ENCODE measurements at regions not wholly inside any gene's neighbourhood (a gene's known extent, or its start where the extent isn't known, plus 50 kb on each side); places are given as distances from the start of the nearest gene placed in this dataset.
A peak's percentile ranks its signal among the peaks of the same experiment; 100 is the strongest.
"Not testable (repeated sequence)": the region's sequence is repeated elsewhere in the genome, so short reads cannot be mapped to it uniquely, and the experiment has no call there.

DNA sequence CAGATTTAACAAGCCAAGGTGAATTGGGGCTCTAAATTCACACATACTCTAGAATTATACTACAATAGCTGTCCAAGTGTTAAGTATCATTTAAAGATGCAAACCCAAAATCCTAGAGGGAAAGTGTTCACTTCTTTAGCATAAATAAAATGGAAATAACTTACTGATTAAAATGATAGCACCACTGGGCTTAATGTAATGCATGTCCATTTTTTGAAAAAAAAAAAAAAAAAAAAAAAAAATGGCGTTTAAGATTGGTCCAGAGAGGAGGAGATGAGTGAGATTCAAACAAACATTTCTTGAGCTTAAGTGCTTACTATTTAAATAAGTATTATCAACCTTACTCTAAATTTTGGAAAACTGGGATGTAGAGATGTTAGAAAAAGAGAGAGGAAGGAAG, 251.5 kb upstream of the CWC22 start:
- DNase-seq = no peak

DNA sequence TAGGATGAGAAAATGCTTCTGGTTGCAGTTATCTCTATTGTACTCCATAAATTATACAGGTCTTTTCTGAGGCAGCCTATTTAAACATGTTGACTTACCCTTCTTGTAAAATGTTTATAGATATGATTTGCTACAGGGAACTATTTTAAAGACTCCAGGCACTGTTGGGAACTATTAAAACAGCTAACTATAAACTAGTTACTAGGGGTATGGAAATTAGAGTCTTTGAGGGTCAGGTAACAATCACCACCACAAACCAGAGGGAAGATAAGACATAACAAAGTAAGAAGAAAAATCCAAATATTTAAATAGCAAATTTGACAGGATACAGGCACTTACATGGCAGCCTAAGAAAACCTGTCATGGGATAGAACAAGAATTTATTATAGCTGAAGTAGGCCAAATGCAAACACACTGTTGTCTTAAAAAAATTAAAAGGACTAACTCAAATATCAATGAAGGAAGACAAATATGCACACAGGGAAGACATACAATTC, 251.0 kb upstream of the CWC22 start:
- no peak for DNase-seq

DNA sequence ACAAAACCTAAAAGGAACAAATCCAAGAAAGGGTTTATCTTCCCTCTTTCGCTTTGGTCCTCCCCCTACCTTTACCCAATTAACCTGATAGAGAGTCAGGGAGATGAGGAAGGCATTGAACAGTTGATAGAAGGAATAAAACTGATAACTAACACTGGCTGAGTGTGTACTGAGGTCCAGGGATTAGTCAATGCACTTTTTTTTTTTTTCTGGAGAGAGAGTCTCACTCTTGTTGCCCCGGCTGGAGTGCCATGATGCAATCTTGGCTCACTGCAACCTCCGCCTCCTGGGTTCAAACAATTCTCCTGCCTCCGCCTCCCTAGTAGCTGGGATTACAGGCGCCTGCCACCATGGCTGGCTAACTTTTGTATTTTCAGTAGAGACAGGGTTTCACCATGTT, 250.2 kb upstream of the CWC22 start:
- DNase-seq = no peak

DNA sequence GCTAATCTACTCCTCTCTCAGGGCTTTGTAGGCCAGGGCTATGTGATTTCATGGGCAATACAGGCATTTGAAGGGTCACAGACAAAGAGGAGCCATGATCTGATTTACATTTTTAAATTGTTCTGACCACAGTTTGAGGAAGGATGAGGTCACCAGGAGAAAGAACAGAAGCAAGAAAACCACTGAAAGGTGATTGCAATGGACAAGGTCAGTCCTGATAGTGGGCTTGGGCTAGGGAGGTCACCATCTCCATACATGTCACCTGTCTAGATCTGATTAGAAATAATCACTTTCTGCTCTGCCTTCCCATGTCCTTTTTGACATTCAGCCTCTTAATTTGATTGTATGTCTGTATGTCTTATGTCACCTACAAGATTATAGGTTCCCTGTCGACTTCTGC, 248.9 kb upstream of the CWC22 start:
- DNase-seq = no peak

DNA sequence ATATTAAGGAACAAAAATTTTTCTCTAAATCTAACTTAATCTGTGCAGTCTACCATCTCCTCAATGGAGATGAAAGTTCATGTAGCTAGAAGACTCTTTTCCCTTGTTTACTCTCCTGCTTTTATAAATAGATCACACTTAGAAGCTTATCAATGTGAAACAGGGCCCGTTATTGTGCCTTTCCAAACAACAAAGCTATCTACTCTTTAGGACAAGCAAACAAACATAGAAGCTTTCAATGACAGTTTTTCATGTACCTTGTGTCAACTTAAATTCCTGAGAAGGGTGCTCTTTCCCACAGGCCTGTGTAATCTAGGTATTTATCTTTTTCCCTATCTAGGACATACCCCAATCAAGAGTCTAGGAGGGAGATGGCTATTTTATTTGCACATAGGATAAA, 247.8 kb upstream of the CWC22 start:
- no peak for DNase-seq

DNA sequence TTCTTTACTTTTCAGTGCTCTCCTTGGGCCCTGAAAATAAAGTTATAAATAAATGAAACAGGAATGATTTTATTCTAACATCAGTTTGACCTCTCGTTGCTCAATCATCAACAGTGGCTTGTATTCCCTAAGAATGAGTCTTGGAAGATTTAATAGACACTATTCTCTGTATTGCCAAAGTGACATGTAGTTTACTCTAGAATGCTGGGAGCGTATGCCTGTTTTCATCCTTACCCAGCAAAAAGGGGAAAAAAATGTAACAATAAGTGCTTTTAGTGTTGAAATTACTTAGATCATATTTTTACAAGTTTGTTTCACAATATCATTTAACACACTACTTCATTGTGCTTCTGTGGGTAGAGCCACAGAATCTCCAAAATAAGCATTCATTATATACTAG, 240.6 kb upstream of the CWC22 start:
- no peak for DNase-seq

DNA sequence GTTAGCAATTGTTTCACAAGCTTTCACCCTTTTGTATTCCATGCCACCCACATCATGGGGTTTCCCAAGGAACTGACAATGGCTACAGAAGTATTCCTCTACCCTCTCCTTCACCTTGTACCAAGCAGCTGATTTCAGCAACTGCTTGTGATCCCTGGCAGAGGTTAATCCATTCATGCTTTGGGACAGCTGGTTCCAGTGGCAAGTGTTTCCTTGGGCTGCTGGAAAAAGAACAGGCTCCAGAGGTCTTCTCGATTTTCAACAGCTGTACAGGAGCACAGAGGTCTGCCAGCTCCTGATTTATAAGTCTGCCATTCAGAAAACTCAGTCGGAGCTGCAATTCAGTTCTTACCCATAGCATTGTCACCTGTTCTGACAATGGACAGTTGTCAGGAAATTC, 239.2 kb upstream of the CWC22 start:
- DNase-seq = no peak

DNA sequence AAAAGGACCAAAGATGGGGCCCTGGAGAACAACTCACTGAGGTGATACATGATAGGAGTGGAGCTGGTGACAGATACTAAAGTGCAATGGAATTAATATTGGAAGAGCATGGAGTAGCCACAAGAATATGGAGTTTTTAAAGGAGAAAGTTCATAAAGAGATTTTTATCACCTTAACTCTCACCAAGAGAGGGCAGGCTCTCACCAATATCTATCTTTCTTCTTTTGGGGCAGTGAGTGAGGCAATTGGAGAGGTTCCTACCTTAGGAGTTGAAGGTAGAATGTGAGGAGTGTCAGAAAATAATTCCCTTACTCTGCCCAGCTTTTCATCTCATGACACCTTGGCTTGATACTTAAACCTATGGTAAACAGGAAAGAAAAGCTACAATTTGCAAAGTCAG, 233.7 kb upstream of the CWC22 start:
- no peak for DNase-seq

DNA sequence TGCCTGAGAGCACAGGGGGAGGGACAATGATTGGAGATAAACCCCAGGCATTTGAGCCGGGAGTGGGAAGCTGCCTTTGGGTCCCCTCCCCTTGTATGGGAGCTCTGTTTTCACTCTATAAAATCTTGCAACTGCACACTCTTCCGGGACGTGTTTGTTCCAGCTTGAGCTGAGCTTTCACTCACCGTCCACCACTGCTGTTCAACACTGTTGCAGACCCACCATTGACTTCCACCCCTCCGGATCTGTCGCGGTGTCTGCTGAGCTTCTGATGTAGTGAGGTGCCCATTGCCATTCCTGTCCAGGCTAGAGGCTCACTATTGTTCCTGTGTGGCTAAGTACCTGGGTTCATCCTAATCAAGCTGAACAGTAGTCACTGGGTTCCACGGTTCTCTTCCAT, 231.6 kb upstream of the CWC22 start:
- no peak for DNase-seq

DNA sequence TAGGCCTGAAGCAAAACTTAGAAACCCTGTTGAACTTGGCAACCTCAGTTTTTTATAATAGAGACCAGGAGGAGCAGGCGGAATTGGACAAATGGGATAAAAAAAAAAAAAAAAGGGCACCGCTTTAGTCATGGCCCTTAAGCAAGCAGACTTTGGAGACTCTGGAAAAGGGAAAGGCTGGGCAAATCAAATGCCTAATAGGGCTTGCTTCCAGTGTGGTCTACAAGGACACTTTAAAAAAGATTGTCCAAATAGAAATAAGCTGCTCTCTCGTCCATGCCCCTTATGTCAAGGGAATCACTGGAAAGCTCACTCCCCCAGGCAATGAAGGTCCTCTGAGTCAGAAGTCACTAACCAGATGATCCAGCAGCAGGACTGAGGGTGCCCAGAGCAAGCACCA, 229.0 kb upstream of the CWC22 start:
- not testable (repeated sequence) for DNase-seq

DNA sequence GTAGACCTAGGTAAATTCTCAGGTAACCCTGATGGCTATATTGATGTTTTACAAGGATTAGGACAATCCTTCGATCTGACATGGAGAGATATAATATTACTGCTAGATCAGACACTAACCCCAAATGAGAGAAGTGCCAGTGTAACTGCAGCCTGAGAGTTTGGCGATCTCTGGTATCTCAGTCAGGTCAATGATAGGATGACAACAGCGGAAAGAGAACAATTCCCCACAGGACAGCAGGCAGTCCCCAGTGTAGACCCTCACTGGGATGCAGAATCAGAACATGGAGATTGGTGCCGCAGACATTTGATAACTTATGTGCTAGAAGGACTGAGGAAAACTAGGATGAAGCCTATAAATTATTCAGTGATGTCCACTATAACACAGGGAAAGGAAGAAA, 228.4 kb upstream of the CWC22 start:
- DNase-seq = not testable (repeated sequence)

DNA sequence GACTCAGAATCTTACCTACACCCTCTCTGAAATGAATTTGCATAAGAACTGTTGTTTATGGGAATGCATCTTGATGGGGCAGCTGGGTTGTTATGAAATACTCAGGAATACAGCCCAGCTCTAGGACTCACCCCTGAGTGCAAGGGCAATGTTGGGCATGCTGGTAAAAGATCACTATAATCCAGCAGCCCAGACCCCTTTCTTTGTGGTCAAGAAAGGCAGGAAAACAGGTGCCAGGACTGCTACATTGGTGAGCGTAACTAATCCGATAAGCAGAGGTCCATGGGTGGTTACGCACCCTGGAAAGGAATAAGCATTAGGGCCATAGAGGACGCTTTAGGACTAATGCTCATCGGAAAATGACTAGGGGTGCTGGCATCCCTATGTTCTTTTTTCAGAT, 227.9 kb upstream of the CWC22 start:
- not testable (repeated sequence) for DNase-seq

DNA sequence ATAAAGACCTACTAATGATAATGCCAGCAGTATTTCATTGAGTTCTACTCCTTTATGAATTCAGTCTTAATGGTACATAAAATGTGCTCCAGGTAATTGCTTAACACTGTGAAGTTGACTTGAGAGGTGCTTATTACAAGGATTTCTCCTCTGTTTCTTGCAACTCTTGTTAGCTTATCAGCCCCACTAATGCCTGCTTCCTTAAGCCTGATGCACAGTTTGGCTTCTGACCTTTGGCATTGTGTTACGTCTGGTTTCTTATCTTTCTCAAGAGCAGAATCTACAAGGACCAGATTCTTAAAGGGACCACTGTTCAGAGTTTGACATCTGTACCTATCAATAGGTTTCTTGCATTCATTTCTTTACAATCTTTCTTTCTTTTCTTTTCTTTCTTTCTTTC, 223.9 kb upstream of the CWC22 start:
- DNase-seq = no peak

DNA sequence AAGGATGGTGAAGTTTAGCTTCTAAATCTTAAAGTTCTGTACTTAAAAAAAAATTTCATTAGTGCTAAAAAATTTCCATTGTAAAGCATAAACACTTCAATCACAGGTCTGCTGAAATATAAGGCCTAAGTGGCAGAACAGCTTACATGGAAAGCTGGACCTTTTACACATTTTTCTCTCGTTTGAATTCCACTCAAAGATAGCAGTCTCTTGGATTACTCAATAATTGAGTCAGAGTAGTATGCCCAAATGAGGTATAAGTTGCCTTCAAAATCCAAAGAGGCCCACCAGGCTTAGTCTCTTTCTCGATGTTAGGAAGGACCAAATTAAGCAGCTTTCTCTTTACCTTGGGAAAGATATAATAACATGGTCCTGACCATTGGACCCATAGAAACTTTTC, 220.4 kb upstream of the CWC22 start:
- no peak for DNase-seq

DNA sequence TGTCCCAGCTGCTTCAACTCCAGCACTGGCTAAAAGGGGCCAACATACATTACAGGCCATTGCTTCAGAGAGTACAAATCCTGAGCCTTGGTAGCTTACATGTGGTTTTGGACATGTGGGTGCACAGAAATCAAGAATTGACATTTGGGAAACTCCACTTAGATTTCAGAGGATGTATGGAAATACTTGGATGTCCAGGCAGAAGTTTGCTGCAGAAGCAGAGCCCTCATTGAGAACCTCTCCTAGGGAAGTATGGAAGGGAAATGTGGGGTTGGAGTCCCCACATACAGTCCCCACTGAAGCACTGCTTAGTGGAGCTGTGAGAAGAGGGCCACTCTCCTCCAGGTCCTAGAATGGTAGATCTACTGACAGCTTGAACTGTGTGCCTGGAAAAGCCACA, 218.0 kb upstream of the CWC22 start:
- DNase-seq = no peak

DNA sequence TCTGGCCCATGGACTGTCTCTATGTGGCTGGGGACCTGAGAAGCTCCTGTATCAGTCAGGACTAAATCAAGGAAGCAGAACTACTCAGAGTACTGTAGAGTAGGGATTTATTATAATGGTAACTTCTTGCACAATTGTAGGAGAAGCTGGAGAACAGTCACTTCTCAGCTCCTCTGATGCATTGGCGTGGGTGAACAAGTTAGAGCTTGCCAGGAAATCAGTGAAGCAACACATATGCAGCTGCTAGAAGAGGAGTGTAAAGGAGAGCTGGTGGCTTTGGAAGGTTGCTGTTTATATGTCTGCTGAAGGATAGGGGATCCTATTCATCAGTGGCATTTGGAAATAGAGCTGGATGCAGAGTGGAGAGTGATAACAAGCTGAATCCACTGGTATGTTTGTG, 215.5 kb upstream of the CWC22 start:
- peak; percentile 56 for DNase-seq

DNA sequence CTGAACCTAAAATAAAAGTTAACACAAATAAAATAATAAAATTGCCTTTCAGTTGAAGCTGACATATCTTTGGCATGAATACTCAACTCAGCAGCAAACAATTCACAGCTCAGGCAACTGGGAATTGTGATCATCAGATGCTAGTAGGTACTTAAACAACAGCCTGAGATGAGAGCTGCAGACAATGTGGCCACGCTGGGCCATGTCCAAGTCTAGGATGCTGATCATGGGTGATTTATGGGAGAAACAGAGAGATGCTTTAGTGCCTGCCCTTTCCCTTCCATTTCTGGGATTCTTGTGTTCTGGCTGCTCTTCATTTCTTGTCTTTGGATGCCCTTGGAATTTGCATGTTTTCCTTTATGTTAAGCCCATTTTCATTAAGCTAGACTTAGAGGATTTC, 212.4 kb upstream of the CWC22 start:
- no peak for DNase-seq

DNA sequence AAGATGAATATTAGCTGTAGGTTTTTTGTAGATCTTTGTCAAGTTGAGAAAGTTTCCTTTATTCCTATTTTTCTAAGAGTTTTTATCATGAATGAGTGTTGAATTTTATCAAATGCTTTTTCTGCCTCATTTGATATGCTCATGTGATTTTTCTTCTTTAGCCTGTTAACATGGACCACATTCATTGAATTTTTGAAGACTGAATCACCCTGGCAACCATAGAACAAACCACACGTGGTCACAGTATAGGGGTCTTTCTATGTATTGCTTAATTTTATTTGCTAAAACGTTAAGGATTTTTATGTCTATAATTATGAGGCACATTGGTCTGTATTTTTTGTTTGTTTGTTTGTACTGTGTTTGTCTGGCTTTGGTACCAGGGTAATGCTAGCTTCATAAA, 201.7 kb upstream of the CWC22 start:
- no peak for DNase-seq

DNA sequence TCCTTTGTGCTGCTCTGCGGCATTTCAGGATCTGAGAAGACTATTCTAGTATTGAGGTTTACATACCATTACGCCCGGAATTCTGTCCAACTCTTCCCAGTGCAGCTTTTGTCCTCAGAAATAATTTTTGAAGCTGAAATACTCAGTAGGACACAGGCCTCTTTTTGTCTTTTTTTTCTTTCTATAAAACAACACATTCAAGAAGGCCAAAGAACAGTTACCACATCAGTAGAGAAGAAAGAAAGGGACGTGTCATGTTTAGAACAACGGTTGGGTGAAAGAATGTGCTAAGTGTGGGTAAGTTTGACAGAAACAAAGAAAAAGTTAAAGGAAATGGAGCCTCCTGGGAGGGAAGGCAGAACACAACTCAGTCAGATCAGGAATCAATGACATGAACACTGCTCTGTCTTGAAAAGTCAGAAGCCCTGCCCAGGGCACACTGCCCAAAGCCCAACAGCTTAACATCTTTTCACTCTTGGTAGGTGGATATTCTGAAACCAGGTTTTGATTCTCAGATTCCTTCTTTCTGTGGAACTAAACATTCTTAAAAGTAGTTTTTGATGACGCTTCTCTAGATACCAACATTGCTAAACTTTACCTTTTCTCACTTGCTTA, 198.6 kb upstream of the CWC22 start:
- DNase-seq = no peak

DNA sequence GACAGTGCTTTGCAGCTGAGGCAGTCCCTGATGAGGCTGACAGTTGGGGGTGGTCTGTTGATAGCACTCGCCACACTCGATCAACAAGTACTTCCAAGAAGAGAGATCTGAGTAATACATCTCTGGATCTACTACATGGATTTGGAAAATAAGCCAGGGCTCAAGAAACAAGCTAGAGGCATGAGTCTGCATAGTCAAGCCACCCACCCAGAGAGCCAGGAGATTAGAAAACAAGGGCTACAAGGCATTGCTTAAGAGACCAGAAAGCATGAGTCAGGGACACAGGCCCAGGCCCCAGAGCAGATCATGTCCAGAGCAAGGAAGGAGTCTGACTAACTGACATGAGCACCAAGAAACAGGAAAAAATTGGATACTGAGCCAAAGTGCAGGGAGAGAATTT, 196.9 kb upstream of the CWC22 start:
- DNase-seq = no peak

DNA sequence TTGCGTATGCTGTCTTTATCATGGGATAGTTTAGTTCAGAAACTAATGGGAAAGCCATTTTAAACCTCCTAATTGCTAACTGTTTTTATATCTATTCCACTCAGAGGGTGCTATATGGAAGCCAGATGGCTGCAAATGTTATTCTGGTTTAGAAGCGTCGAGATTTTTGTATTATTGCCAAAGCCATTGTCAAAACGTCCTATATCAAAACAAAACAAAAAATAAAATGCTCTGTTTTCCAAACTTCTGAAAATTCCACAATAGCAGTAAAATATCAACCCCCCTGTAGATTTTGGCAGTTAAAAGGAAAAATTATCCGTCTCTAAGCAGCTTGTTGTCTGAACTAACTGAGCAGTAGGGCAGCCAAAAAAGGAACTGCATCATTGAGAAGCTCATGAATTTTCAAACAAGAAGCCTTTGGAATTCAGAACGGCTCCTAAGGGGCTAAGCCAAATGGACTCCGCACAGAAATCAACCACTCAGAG, 195.4 kb upstream of the CWC22 start:
- no peak for DNase-seq

DNA sequence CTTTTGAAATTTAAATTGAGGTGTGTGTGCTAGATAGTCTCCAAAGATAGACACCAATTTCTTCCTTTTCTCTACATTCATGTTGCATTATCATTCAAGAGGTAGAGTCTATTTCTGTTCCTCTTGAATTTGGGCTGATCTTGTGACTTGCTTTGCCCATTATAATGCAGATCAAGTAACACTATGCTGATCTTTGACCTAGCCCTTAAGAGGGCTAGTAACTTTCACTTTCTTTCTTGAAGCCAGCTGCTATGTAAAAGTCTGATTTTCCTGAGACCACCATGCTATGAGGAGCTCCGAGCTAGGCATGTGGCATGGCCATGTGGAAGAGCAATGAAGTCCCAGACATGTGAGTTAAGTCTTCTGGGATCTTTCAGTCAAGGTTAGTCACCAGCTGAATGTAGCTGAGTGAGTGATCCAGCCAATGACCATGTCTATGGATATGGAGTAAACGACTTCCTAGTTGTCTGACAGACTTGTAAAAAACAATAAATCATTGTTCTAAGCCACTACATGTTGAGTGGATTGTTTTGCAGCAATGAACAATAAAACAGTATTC, 189.4 kb upstream of the CWC22 start:
- no peak for DNase-seq

DNA sequence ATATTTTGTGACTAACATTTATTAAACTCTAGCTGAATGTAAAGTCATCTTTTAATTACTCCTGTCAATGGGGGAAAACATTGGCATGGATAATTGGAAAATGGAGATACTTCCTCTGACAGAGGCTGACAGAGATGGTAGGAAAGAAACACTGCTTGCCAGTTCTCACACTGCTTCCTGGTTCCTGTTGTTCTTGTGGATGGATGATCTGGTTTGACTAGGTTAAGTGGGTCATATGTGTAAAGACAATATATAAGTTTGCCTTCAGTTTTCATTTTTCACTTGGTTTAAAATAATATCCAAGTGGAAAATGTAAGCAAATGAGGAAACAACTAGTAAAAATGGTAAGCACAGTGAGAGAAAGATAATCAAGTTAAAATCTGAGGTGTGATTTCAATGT, 188.8 kb upstream of the CWC22 start:
- no peak for DNase-seq

DNA sequence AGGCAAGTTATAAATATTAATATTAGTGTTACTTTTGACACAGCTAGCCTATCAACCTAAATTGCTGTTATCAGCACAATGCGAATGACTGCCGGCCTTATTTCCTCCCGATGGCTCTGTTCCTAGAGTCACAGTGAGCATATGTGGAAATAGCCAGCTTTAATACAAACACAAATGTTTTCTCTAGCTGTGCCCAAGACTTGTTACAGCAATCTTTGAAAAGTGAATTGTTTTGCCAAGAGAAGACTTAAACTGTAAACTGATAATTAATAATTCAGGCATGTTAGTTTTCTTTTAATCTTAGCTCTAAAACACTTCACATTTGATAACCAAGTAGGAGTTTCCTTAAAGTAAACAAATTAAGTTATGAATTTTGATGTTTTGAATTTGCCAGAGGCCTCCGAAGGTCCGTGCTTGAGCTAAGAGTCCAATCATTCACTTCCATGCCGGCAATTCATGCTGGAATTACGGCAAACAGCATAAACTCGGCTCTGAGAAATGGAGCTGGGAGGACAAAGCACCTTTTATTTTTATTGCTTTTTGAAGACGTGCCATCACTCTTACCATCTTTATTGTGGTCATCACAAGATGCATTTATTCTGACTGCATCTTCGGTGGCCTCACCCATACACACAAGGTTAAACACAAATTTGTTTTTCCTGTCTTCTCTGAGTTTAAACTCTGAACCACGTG, 184.5 kb upstream of the CWC22 start:
- no peak for DNase-seq

DNA sequence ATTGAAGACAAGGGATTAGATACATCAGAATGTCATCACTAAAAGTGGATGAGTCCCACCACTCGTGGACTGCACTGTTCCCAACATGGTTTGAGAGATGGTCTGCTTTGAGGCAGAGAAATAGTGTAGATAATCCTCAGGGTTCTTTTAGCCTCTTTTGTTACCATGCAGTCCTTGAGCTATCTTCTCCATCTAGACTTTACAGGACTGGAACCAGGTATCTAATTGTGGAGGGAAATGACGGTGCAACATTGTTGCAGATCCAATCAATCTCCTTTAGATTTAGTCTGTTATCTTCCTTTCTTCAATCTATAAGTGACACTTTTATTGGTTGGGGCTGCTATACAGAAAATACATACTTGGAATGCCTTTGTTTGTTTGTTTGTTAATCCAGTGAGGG, 183.8 kb upstream of the CWC22 start:
- no peak for DNase-seq

Data from DMS79 treated with DMSO at 0.1 percent for 48 hours (cell line).